Thoracic aorta (tissue), 2 donors: ENCODE measurements at regions not wholly inside any gene's neighbourhood (a gene's known extent, or its start where the extent isn't known, plus 50 kb on each side); places are given as distances from the start of the nearest gene placed in this dataset.

Source experiments
- ATAC-seq: fragments of 150-250 bp; one replicate; pipeline ENCODE4 v1.8.0; 2017; ENCODE audit warnings: low read depth; ENCODE audit not compliant: insufficient number of reproducible peaks, low FRiP score
- DNase-seq: peaks from one replicate; pipeline ENCODE4 v3.0.0-alpha.2; 2020; ENCODE audit warnings: low spot score
- H3K27ac ChIP-seq, 2 donors: fragments of 200-600 bp; sonication (generic); 1 replicate in 1 of 2; 2 replicates in 1 of 2; pipeline ENCODE4 v1.5.1; 2016; ENCODE audit warnings: mild to moderate bottlenecking in 2 of 2, moderate library complexity in 2 of 2
- H3K27me3 ChIP-seq: fragments of 200-600 bp; sonication (generic); replicated peaks from 2 replicates; pipeline ENCODE4 v1.6.0; 2016; ENCODE audit warnings: mild to moderate bottlenecking; ENCODE audit not compliant: insufficient read depth
- H3K36me3 ChIP-seq: fragments of 200-600 bp; sonication (generic); one replicate; pipeline ENCODE4 v1.5.1; 2016
- H3K4me1 ChIP-seq, 2 donors: fragments of 200-600 bp; sonication (generic); 1 replicate in 1 of 2; 2 replicates in 1 of 2; pipeline versions ENCODE4 v1.5.1 to v1.6.0; 2016; ENCODE audit warnings: low read depth in 2 of 2, mild to moderate bottlenecking in 1 of 2; ENCODE audit not compliant: control insufficient read depth in 1 of 2
- H3K4me3 ChIP-seq: fragments of 200-600 bp; sonication (generic); 2 replicates; pipeline ENCODE4 v1.5.1; 2016; ENCODE audit warnings: mild to moderate bottlenecking
- H3K9me3 ChIP-seq: fragments of 200-600 bp; sonication (generic); 2 replicates; pipeline ENCODE4 v1.5.1; 2016
- TF ChIP-seq, protein P1 (sequence below): fragments of 200-600 bp; sonication (generic); IDR thresholded peaks from one replicate; pipeline ENCODE4 v1.5.1; 2019; ENCODE audit warnings: antibody characterized with exemption

DNA sequence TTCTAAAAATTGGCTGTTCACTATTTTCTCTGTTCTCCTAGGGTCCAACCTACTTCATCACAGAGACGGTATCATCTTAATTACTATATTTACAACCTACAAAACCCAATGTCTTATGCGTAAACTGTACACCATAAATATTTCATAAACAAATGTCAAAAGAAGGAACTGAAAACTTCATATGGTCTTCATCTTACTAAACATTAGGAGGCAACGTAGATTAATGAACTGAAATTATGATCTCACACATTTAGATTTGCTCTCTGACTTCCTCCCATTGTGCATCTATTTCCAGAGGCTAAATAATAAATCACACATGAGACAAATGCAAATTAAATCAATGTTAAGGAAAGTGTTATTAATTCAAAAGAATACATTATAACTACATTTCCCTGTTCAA, 1850.6 kb upstream of the SEL1L start:
- TF ChIP-seq, protein P1, sequence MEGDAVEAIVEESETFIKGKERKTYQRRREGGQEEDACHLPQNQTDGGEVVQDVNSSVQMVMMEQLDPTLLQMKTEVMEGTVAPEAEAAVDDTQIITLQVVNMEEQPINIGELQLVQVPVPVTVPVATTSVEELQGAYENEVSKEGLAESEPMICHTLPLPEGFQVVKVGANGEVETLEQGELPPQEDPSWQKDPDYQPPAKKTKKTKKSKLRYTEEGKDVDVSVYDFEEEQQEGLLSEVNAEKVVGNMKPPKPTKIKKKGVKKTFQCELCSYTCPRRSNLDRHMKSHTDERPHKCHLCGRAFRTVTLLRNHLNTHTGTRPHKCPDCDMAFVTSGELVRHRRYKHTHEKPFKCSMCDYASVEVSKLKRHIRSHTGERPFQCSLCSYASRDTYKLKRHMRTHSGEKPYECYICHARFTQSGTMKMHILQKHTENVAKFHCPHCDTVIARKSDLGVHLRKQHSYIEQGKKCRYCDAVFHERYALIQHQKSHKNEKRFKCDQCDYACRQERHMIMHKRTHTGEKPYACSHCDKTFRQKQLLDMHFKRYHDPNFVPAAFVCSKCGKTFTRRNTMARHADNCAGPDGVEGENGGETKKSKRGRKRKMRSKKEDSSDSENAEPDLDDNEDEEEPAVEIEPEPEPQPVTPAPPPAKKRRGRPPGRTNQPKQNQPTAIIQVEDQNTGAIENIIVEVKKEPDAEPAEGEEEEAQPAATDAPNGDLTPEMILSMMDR: no peak
- Histone ChIP-seq H3K4me1 (no peaks in the 10 kb centered on the region), H3K9me3 (no peaks in the 10 kb centered on the region), H3K27me3 (no peaks in the 10 kb centered on the region), H3K4me3 (no peak overlapping the region), H3K36me3 (no peaks in the 10 kb centered on the region), H3K27ac (no peak overlapping the region)
- DNase-seq (no peak), ATAC-seq (no peak)

- H3K4me1 ChIP-seq: no peaks in the 10 kb centered on the region
- H3K9me3 ChIP-seq: no peaks in the 10 kb centered on the region
- H3K36me3 ChIP-seq: no peaks in the 10 kb centered on the region
- H3K27me3 ChIP-seq: no peaks in the 10 kb centered on the region
- no peak overlapping the region for H3K4me3 ChIP-seq
- TF ChIP-seq, protein P1: no peak
- DNase-seq: no peak
- no peak overlapping the region for H3K27ac ChIP-seq
- ATAC-seq: no peak
Observed at GRCh38 chr14:83395321-83395720, 1861.7 kb upstream of the SEL1L start.

DNA sequence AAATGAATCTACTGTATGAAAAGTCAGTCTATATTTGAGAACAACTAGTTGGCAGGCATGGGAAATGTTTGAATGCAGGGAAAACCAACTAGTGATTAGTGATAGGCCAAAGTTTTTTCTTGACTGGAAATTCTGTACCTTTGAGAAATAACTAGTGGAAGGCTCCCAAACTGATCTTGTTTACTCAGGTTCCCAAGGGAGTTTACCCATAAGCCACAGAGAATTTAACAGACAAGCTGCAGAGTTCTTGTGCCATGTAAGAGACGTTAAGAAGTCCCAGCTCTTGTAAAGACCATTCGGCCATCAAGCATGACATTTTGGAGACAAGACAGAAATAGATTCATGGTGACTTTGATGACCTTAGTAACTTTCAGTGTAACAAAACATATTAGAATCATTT, 1882.8 kb upstream of the SEL1L start:
- no peak for DNase-seq
- TF ChIP-seq, protein P1: no peak
- no peak for ATAC-seq

GRCh38 chr14:83419420-83419819, 1885.8 kb upstream of the SEL1L start:
- Histone ChIP-seq H3K27ac (no peak overlapping the region), H3K9me3 (no peaks in the 10 kb centered on the region), H3K4me3 (no peak overlapping the region), H3K4me1 (no peaks in the 10 kb centered on the region), H3K36me3 (no peaks in the 10 kb centered on the region), H3K27me3 (no peaks in the 10 kb centered on the region)
- TF ChIP-seq, protein P1: no peak
- no peak for DNase-seq
- no peak for ATAC-seq

More for the DNA sequence above, 1882.8 kb upstream of the SEL1L start:
- Histone ChIP-seq H3K27ac (no peak overlapping the region), H3K36me3 (no peaks in the 10 kb centered on the region), H3K4me3 (no peak overlapping the region), H3K4me1 (no peaks in the 10 kb centered on the region), H3K9me3 (no peaks in the 10 kb centered on the region), H3K27me3 (no peaks in the 10 kb centered on the region)

- TF ChIP-seq, protein P1: no peak
- Histone ChIP-seq H3K27me3 (no peaks in the 10 kb centered on the region), H3K4me1 (no peaks in the 10 kb centered on the region), H3K27ac (no peak overlapping the region), H3K36me3 (no peaks in the 10 kb centered on the region), H3K9me3 (no peaks in the 10 kb centered on the region), H3K4me3 (no peak overlapping the region)
- ATAC-seq (no peak), DNase-seq (no peak)
Observed at GRCh38 chr14:83421711-83422110, 1888.1 kb upstream of the SEL1L start.
